ENCODE measurements at regions not wholly inside any gene's neighbourhood (a gene's known extent, or its start where the extent isn't known, plus 50 kb on each side); places are given as distances from the start of the nearest gene placed in this dataset.

DNA sequence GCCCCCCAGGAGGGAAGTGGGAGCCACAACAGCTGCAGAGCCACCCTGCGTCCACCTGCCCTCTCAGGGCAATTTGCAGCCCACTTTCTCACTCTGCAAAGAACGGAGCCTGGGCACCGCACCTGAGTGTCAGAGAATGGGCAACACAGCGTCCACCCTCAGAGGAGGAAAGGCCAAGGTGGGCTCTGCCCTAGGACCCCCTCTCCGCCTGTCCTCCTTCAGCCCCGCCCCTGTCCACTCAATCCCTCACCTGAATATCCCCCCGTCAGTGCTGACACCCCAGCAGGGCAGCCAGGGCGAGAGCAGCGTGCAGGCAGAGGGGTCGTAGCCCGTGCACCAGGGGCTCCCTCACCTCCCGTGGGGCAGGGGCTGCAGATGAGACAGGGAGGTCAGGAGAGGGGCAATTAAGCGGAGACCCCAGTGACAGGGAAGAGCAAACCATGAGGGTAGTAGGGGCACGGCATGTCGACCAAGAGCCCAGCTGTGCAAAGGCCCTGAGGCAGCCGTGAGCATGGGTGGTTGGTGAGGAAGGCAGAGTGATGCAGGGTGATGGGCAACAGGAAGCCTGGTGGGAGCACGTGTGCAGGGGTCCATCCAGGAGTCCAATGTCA lies 140.3 kb downstream of the OLFM1 start:
- no peak overlapping the region for H3K4me3 ChIP-seq (ENCODE audit: low read depth, low read length)
- no peaks in the 10 kb centered on the region for H3K27me3 ChIP-seq
- peaks cover 14% of the 10 kb centered on the region for H3K4me1 ChIP-seq
- TF ChIP-seq CTCF (IDR thresholded peaks at IDR 0.05; ENCODE audit: low read depth, low read length), result no peak
- DNase-seq, result peak; percentile 6
- H3K9me3 ChIP-seq, result no peaks in the 10 kb centered on the region
- no peaks in the 10 kb centered on the region for H3K36me3 ChIP-seq

- TF ChIP-seq CTCF (IDR thresholded peaks at IDR 0.05; ENCODE audit: low read depth, low read length), result no peak
- Histone ChIP-seq H3K9me3 (no peaks in the 10 kb centered on the region), H3K36me3 (no peaks in the 10 kb centered on the region), H3K4me1 (peaks cover 8% of the 10 kb centered on the region), H3K27me3 (no peaks in the 10 kb centered on the region), H3K4me3 (ENCODE audit: low read depth, low read length) (no peak overlapping the region)
- peak; percentile 1 for DNase-seq
Measured at GRCh38 chr9:135228345-135228982, 141.0 kb downstream of the OLFM1 start.

- Histone ChIP-seq H3K36me3 (no peaks in the 10 kb centered on the region), H3K9me3 (no peaks in the 10 kb centered on the region), H3K27me3 (no peaks in the 10 kb centered on the region), H3K4me3 (ENCODE audit: low read depth, low read length) (no peak overlapping the region), H3K4me1 (peaks cover 8% of the 10 kb centered on the region)
- DNase-seq, result peak; percentile 3
- no peak for TF ChIP-seq CTCF (IDR thresholded peaks at IDR 0.05; ENCODE audit: low read depth, low read length)
Measured at GRCh38 chr9:135228983-135229625, 141.6 kb downstream of the OLFM1 start.

DNA sequence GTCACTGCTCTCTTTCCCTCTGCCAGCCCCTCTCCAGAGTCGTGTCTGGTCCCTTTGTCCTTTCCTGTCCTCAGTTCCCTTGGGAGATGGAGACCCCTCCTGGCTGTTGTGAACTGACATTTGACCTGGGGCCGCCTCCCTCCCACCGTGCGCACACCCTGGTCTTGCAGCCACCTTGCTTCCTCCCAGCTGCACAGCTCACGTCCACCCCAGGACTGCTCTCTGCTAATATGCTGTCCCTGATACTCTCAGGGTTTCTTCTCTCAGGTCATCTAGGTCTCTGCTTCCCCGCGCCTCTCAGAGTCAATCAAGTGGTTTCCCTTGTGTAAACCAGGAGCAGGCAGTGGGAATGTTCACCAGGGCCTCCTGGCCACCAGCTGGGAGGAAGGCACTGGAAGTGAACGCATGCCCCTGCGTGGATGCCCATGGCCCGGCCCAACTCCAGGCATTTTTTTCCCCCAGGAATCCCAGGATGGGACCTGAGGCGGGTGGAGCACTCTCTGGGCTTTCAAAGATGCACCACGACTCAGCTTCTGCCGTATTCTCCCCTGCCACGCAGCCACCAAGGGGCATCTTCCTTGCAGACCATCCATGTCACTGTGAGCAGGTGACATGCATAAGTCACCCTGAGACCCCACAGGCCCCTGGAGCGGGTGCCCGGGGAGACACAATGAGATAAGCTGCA lies 142.4 kb downstream of the OLFM1 start:
- Histone ChIP-seq H3K4me3 (ENCODE audit: low read depth, low read length) (no peak overlapping the region), H3K27me3 (no peaks in the 10 kb centered on the region; the same call in 1 of the 2 replicates), H3K36me3 (no peaks in the 10 kb centered on the region), H3K4me1 (peaks cover 4% of the 10 kb centered on the region), H3K9me3 (no peaks in the 10 kb centered on the region; the same call in 1 of the 2 replicates)
- TF ChIP-seq CTCF (IDR thresholded peaks at IDR 0.05; ENCODE audit: low read depth, low read length), result no peak
- DNase-seq, result peak; percentile 8

- Histone ChIP-seq H3K4me1 (0 out of 2 replicates have a peak, but pooled peaks cover under 1% of the 10 kb centered on the region), H3K27me3 (no peaks in the 10 kb centered on the region; the same call in 1 of the 2 replicates), H3K36me3 (no peaks in the 10 kb centered on the region), H3K9me3 (no peaks in the 10 kb centered on the region; the same call in 1 of the 2 replicates), H3K4me3 (ENCODE audit: low read depth, low read length) (no peak overlapping the region)
- TF ChIP-seq CTCF (IDR thresholded peaks at IDR 0.05; ENCODE audit: low read depth, low read length), result no peak
- peak; percentile 2 for DNase-seq
Measured at GRCh38 chr9:135230386-135230765, 142.9 kb downstream of the OLFM1 start.

All from BE2C (cell line).